ENCODE measurements at regions not wholly inside any gene's neighbourhood (a gene's known extent, or its start where the extent isn't known, plus 50 kb on each side); places are given as distances from the start of the nearest gene placed in this dataset.

GRCh38 chr16:5977329-5977728 lies 879.7 kb upstream of the EEF2KMT start:
- TF ChIP-seq YY1 (IDR thresholded peaks at IDR 0.05; ENCODE audit: insufficient read depth, insufficient read length) (no peak), ZNF274 (IDR thresholded peaks at IDR 0.05; ENCODE audit: low read depth, low read length) (no peak)
